GM12878 (cell line): ENCODE measurements at regions not wholly inside any gene's neighbourhood (a gene's known extent, or its start where the extent isn't known, plus 50 kb on each side); places are given as distances from the start of the nearest gene placed in this dataset.

Experiments used
- ATAC-seq: fragments of 200-7000 bp; cut with Tn5 transposase; 3 replicates; pipeline ENCODE4 v1.9.1; 2020; ENCODE audit warnings: mild to moderate bottlenecking, moderate library complexity
- BruUV-seq: library from RNA; stranded (reverse); fragments of 400-500 nt; replicated peaks from 2 replicates; lab custom pipeline; 2021; lab: Mats Ljungman, UMichigan
- CTCF ChIA-PET: fragments of 300-600 bp; sonication (Branson Sonifier 250); formaldehyde crosslinking; extraction: SDS; loops from one replicate; lab custom pipeline; 2021; ENCODE audit warnings: inconsistent platforms; lab: Yijun Ruan, JAX
- POLR2A ChIA-PET: fragments of 350-600 bp; formaldehyde crosslinking; extraction: SDS; loops from one replicate; lab custom pipeline; 2021; ENCODE audit warnings: inconsistent platforms; lab: Charles Lee
- RAD21 ChIA-PET: fragments of 300-600 bp; sonication (Branson Sonifier 250); formaldehyde crosslinking; loops from one replicate; lab custom pipeline; 2023; ENCODE audit warnings: antibody characterized with exemption; ENCODE audit not compliant: unreplicated experiment; lab: Charles Lee
- SMC1A ChIA-PET: fragments of 300-600 bp; sonication (Branson Sonifier 250); formaldehyde crosslinking; loops from one replicate; lab custom pipeline; 2023; ENCODE audit not compliant: unreplicated experiment, uncharacterized antibody; lab: Charles Lee
- DNase-seq: peaks from one replicate; pipeline ENCODE4 v3.0.0-alpha.2; 2011; ENCODE audit warnings: low read depth, low spot score
- FAIRE-seq: peaks from 3 replicates; lab custom pipeline; 2011; peaks lifted over from hg19 to GRCh38; lab: Jason Lieb, UNC
- H2AFZ ChIP-seq: 2 replicates; pipeline ENCODE4 v1.6.0; 2011; ENCODE audit warnings: low read depth, low read length, control low read depth; ENCODE audit not compliant: control insufficient read depth
- H3K27ac ChIP-seq: 2 replicates; pipeline ENCODE4 v1.5.1; 2011; ENCODE audit warnings: control low read depth; ENCODE audit not compliant: control insufficient read depth, insufficient read depth
- H3K27me3 ChIP-seq, 2 experiments: replicated peaks in 1 of 2; 2 replicates each; pipeline versions ENCODE4 v1.6.0 to v1.6.1; 2011; ENCODE audit warnings: low read length in 1 of 2; ENCODE audit not compliant: control insufficient read depth in 2 of 2, insufficient read depth in 2 of 2
- H3K36me3 ChIP-seq, 2 experiments: 2 replicates each; pipeline ENCODE4 v1.5.1; 2011; ENCODE audit warnings: low read length in 1 of 2; ENCODE audit not compliant: control insufficient read depth in 2 of 2, insufficient read depth in 2 of 2
- H3K4me1 ChIP-seq: 2 replicates; pipeline ENCODE4 v1.6.1; 2011; ENCODE audit warnings: mild to moderate bottlenecking, low read length, moderate library complexity, mixed read lengths; ENCODE audit not compliant: control insufficient read depth, insufficient read depth
- H3K4me2 ChIP-seq: 2 replicates; pipeline ENCODE4 v1.6.0; 2011; ENCODE audit warnings: control low read depth; ENCODE audit not compliant: control insufficient read depth, insufficient read depth
- H3K4me3 ChIP-seq: fragments of 200-600 bp; sonication (generic); 2 replicates; pipeline ENCODE4 v1.5.1; 2016
- H3K79me2 ChIP-seq: 2 replicates; pipeline ENCODE4 v1.6.0; 2011; ENCODE audit warnings: low read length; ENCODE audit not compliant: control insufficient read depth, insufficient read depth
- H3K9ac ChIP-seq: 2 replicates; pipeline ENCODE4 v1.8.0; 2011; ENCODE audit warnings: low read length, control low read depth, mixed read lengths; ENCODE audit not compliant: control insufficient read depth, insufficient read depth
- H3K9me3 ChIP-seq: replicated peaks from 3 replicates; pipeline ENCODE4 v1.5.1; 2011; ENCODE audit warnings: mild to moderate bottlenecking, low read length; ENCODE audit not compliant: control insufficient read depth, insufficient read depth
- H4K20me1 ChIP-seq: 2 replicates; pipeline ENCODE4 v1.6.0; 2011; ENCODE audit not compliant: control insufficient read depth, insufficient read depth
- CREM ChIP-seq: IDR thresholded peaks from 2 replicates; pipeline ENCODE4 v1.6.1; 2014; ENCODE audit warnings: antibody characterized with exemption, low read depth
- DPF2 ChIP-seq: fragments of 450-650 bp; IDR thresholded peaks from 2 replicates; pipeline ENCODE4 v1.6.1; 2017; ENCODE audit warnings: mild to moderate bottlenecking
- EZH2 ChIP-seq: IDR thresholded peaks from 2 replicates; pipeline ENCODE4 v1.6.1; 2012; ENCODE audit warnings: low read depth, mild to moderate bottlenecking, control low read depth, inconsistent platforms, low read length, borderline replicate concordance; ENCODE audit not compliant: control insufficient read depth
- HDGF ChIP-seq: fragments of 450-650 bp; IDR thresholded peaks from 2 replicates; pipeline ENCODE4 v1.6.1; 2016; ENCODE audit warnings: antibody characterized with exemption
- JUNB ChIP-seq: IDR thresholded peaks from 2 replicates; pipeline ENCODE4 v1.6.1; 2016; ENCODE audit warnings: antibody characterized with exemption, mild to moderate bottlenecking
- MEF2B ChIP-seq: fragments of 450-650 bp; IDR thresholded peaks from 2 replicates; pipeline ENCODE4 v1.6.1; 2018; ENCODE audit warnings: mild to moderate bottlenecking, moderate library complexity; ENCODE audit not compliant: partially characterized antibody, poor library complexity, severe bottlenecking
- MXI1 ChIP-seq: fragments of 150-350 bp; IDR thresholded peaks from 2 replicates; pipeline ENCODE4 v1.6.1; 2011; ENCODE audit warnings: low read depth, mild to moderate bottlenecking, inconsistent platforms, low read length, improper control_type of control experiment
- PML ChIP-seq: IDR thresholded peaks from 2 replicates; pipeline ENCODE4 v1.6.1; 2012; ENCODE audit warnings: low read length, inconsistent platforms
- POU2F2 ChIP-seq: IDR thresholded peaks from 3 replicates; pipeline ENCODE4 v1.6.1; 2011; ENCODE audit warnings: low read depth, mild to moderate bottlenecking, low read length, borderline replicate concordance
- SIX5 ChIP-seq: IDR thresholded peaks from 2 replicates; pipeline ENCODE4 v1.6.1; 2011; ENCODE audit warnings: mild to moderate bottlenecking, low read depth, low read length, moderate library complexity; ENCODE audit not compliant: severe bottlenecking
- SMAD5 ChIP-seq: IDR thresholded peaks from 2 replicates; pipeline ENCODE4 v1.6.1; 2016; ENCODE audit warnings: antibody characterized with exemption, low read depth
- SREBF2 ChIP-seq: IDR thresholded peaks from 2 replicates; pipeline ENCODE4 v1.6.1; 2012; ENCODE audit warnings: mild to moderate bottlenecking, low read length
- SUZ12 ChIP-seq: fragments of 200-600 bp; sonication (generic); IDR thresholded peaks from one replicate; pipeline ENCODE4 v1.6.1; 2018; ENCODE audit warnings: antibody characterized with exemption, mild to moderate bottlenecking; ENCODE audit not compliant: unreplicated experiment
- WGBS: methylation state at CpG from one replicate; pipeline ENCODE4 v1.1.6; 2016; ENCODE audit warnings: low lambda C conversion rate; ENCODE audit not compliant: insufficient replicate concordance, insufficient coverage; ENCODE audit errors: missing lambda C conversion rate; 5-methylcytosine and 5-hydroxymethylcytosine counted together
- in situ Hi-C: fragments of 300-500 bp; cut with MboI; formaldehyde crosslinking; loops from 9 replicates; pipeline ENCODE4 v1.14.3; 2018; ENCODE audit warnings: mixed read lengths
- intact Hi-C: fragments of 100-400 bp; cut with micrococcal nuclease; formaldehyde crosslinking; loops from one replicate; pipeline ENCODE4 v1.14.2; 2022; ENCODE audit not compliant: unreplicated experiment
- TF ChIP-seq, protein P1 (sequence below): IDR thresholded peaks from 2 replicates; pipeline ENCODE4 v1.6.1; 2012; ENCODE audit warnings: mild to moderate bottlenecking, low read depth, low read length
- TF ChIP-seq, protein P2 (sequence below), 3 experiments: IDR thresholded peaks in 2 of 3; conservative IDR thresholded peaks in 1 of 3; 2 replicates each; pipeline ENCODE4 v1.5.1; 2011; ENCODE audit warnings: low read depth in 3 of 3, low read length in 3 of 3, mild to moderate bottlenecking in 3 of 3, control low read depth in 2 of 3, moderate library complexity in 2 of 3, inconsistent platforms in 1 of 3, mixed read lengths in 1 of 3; ENCODE audit not compliant: control insufficient read depth in 2 of 3, insufficient read depth in 1 of 3; ENCODE audit errors: extremely low read depth in 1 of 3

DNA sequence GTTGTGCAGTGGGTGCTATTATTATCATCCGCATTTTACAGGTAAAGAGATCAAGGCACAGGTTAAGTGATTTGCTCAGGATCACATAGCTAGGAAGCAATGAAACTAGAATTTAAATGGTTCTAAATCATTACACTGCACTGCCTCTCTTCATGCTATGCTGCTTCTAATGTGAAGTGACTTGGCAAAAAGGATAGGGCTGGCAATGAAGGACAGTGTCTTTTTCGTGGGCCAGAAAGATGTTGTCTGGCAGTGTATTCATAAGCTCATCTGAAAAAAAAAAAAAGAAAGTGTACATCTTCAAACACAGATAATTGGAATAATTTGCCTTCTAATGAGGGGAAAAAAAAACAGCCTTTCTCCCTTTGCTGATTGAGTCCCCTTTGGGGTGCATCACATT, 132.2 kb upstream of the FUNDC1 start (continued):
- TF ChIP-seq CREM: no peak
- no peak for TF ChIP-seq SREBF2
- TF ChIP-seq, protein P1, sequence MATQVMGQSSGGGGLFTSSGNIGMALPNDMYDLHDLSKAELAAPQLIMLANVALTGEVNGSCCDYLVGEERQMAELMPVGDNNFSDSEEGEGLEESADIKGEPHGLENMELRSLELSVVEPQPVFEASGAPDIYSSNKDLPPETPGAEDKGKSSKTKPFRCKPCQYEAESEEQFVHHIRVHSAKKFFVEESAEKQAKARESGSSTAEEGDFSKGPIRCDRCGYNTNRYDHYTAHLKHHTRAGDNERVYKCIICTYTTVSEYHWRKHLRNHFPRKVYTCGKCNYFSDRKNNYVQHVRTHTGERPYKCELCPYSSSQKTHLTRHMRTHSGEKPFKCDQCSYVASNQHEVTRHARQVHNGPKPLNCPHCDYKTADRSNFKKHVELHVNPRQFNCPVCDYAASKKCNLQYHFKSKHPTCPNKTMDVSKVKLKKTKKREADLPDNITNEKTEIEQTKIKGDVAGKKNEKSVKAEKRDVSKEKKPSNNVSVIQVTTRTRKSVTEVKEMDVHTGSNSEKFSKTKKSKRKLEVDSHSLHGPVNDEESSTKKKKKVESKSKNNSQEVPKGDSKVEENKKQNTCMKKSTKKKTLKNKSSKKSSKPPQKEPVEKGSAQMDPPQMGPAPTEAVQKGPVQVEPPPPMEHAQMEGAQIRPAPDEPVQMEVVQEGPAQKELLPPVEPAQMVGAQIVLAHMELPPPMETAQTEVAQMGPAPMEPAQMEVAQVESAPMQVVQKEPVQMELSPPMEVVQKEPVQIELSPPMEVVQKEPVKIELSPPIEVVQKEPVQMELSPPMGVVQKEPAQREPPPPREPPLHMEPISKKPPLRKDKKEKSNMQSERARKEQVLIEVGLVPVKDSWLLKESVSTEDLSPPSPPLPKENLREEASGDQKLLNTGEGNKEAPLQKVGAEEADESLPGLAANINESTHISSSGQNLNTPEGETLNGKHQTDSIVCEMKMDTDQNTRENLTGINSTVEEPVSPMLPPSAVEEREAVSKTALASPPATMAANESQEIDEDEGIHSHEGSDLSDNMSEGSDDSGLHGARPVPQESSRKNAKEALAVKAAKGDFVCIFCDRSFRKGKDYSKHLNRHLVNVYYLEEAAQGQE: no peak
- no peak for TF ChIP-seq EZH2
- no peak for TF ChIP-seq MXI1
- TF ChIP-seq, all 136 proteins: peak for 0

DNA sequence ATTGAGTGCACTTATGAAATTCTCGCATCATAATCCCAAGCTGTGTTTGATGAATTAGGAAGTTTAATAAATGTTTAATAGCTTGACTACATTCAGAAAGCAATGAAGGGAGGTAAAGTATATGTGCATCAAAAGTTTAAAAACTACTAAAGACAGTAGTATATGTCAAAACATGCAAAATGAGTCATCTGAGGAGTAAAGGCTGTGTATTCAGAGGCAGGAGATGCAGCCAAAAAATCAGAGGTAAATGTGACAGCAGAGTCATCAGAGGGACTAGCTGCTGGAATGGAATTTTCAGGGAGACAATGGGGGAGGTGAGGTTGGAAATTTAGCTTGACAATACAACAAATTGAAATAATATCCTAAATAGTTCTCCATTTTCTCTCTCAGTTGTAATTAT, 127.0 kb upstream of the FUNDC1 start:
- CTCF ChIA-PET: no interaction called here
- Histone ChIP-seq H3K9me3 (no peaks in the 10 kb centered on the region), H3K79me2 (no peaks in the 10 kb centered on the region), H3K9ac (no peak overlapping the region), H3K4me3 (no peak overlapping the region), H3K36me3 (no peaks in the 10 kb centered on the region), H3K4me2 (no peak overlapping the region), H3K4me1 (no peaks in the 10 kb centered on the region), H2AFZ (no peak overlapping the region), H3K27me3 (no peaks in the 10 kb centered on the region)
- RAD21 ChIA-PET: no interaction called here
- SMC1A ChIA-PET: interaction anchor here (1.5 kb wide), 1 partner anchor 11 kb away, joined by 5 read pairs; no protein-coding TSS in a partner anchor
- ATAC-seq: no peak
- BruUV-seq: no TSS peak
- DNase-seq: no peak
- FAIRE-seq: no peak
- WGBS: 0% methylated on average over 1 of the region's 1 CpG
- TF ChIP-seq PML: no peak
- TF ChIP-seq SMAD5: no peak
- no peak for TF ChIP-seq JUNB
- TF ChIP-seq SIX5: no peak
- TF ChIP-seq SUZ12: no peak
- TF ChIP-seq, protein P2, sequence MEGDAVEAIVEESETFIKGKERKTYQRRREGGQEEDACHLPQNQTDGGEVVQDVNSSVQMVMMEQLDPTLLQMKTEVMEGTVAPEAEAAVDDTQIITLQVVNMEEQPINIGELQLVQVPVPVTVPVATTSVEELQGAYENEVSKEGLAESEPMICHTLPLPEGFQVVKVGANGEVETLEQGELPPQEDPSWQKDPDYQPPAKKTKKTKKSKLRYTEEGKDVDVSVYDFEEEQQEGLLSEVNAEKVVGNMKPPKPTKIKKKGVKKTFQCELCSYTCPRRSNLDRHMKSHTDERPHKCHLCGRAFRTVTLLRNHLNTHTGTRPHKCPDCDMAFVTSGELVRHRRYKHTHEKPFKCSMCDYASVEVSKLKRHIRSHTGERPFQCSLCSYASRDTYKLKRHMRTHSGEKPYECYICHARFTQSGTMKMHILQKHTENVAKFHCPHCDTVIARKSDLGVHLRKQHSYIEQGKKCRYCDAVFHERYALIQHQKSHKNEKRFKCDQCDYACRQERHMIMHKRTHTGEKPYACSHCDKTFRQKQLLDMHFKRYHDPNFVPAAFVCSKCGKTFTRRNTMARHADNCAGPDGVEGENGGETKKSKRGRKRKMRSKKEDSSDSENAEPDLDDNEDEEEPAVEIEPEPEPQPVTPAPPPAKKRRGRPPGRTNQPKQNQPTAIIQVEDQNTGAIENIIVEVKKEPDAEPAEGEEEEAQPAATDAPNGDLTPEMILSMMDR (IDR thresholded peaks at IDR 0.05 in 2 of 3, conservative IDR thresholded peaks at IDR 0.05 in 1 of 3; ENCODE audit: control insufficient read depth in 2 of 3, extremely low read depth in 1 of 3, insufficient read depth in 1 of 3, low read depth in 3 of 3, low read length in 3 of 3): no peak
- TF ChIP-seq MEF2B: no peak
- no peak for TF ChIP-seq DPF2
- no peak for TF ChIP-seq HDGF
- no peak for TF ChIP-seq POU2F2
- TF ChIP-seq, all 136 proteins: peak for 0
- POLR2A ChIA-PET: no interaction called here
- in situ Hi-C loops: no loop called here
- Histone ChIP-seq H4K20me1 (no peaks in the 10 kb centered on the region), H3K27ac (no peak overlapping the region)
- intact Hi-C loops: no loop called here
